MM.1S (cell line): ENCODE measurements at regions not wholly inside any gene's neighbourhood (a gene's known extent, or its start where the extent isn't known, plus 50 kb on each side); places are given as distances from the start of the nearest gene placed in this dataset.

Experiments
- DNase-seq: peaks from one replicate; pipeline ENCODE4 v3.0.0-alpha.2; 2015
- H2AFZ ChIP-seq: fragments of 300-600 bp; sonication (generic); 2 replicates; pipeline ENCODE4 v1.6.0; 2016; ENCODE audit warnings: antibody characterized with exemption, low read length
- H3F3A ChIP-seq: fragments of 300-600 bp; sonication (generic); 2 replicates; pipeline ENCODE4 v1.6.1; 2016; ENCODE audit warnings: mild to moderate bottlenecking, antibody characterized with exemption, low read length, moderate library complexity, mixed read lengths; ENCODE audit not compliant: insufficient read depth
- H3K27ac ChIP-seq: fragments of 300-600 bp; sonication (generic); 2 replicates; pipeline ENCODE4 v1.5.1; 2016; ENCODE audit warnings: mild to moderate bottlenecking, low read length
- H3K27me3 ChIP-seq: fragments of 300-600 bp; sonication (generic); replicated peaks from 2 replicates; pipeline ENCODE4 v1.6.0; 2016; ENCODE audit warnings: low read length; ENCODE audit not compliant: insufficient read depth
- H3K36me3 ChIP-seq: fragments of 300-600 bp; sonication (generic); replicated peaks from 2 replicates; pipeline ENCODE4 v1.6.1; 2016; ENCODE audit warnings: mild to moderate bottlenecking, low read length, mixed read lengths; ENCODE audit not compliant: insufficient read depth
- H3K4me1 ChIP-seq: fragments of 300-600 bp; sonication (generic); 2 replicates; pipeline ENCODE4 v1.6.1; 2016; ENCODE audit warnings: low read length, mixed read lengths
- H3K4me2 ChIP-seq: fragments of 300-600 bp; sonication (generic); 2 replicates; pipeline ENCODE4 v1.6.0; 2016; ENCODE audit warnings: low read depth, low read length
- H3K4me3 ChIP-seq: fragments of 300-600 bp; sonication (generic); 2 replicates; pipeline ENCODE4 v1.5.1; 2016; ENCODE audit warnings: low read length, mixed read lengths
- H3K79me2 ChIP-seq: fragments of 300-600 bp; sonication (generic); 2 replicates; pipeline ENCODE4 v1.6.1; 2016; ENCODE audit warnings: mixed run types, low read length, mixed read lengths
- H3K9ac ChIP-seq: fragments of 300-600 bp; sonication (generic); 2 replicates; pipeline ENCODE4 v1.6.1; 2016; ENCODE audit warnings: low read length, mixed read lengths
- H3K9me2 ChIP-seq: fragments of 300-600 bp; sonication (generic); replicated peaks from 2 replicates; pipeline ENCODE4 v1.6.1; 2016; ENCODE audit warnings: mild to moderate bottlenecking, low read length, mixed read lengths; ENCODE audit not compliant: insufficient read depth
- H3K9me3 ChIP-seq: fragments of 300-600 bp; sonication (generic); replicated peaks from 2 replicates; pipeline ENCODE4 v1.6.1; 2016; ENCODE audit warnings: mild to moderate bottlenecking, low read length, mixed read lengths; ENCODE audit not compliant: insufficient read depth
- H4K20me1 ChIP-seq: fragments of 300-600 bp; sonication (generic); 2 replicates; pipeline ENCODE4 v1.6.1; 2016; ENCODE audit warnings: mild to moderate bottlenecking, low read length, moderate library complexity, mixed read lengths; ENCODE audit not compliant: insufficient read depth
- CTCF ChIP-seq: fragments of 300-600 bp; sonication (generic); IDR thresholded peaks from 2 replicates; pipeline ENCODE4 v1.5.1; 2016; ENCODE audit warnings: antibody characterized with exemption, low read length, mixed read lengths
- EZH2 ChIP-seq: fragments of 300-600 bp; sonication (generic); optimal IDR thresholded peaks from 2 replicates; pipeline ENCODE3; 2017; ENCODE audit warnings: low read depth, mild to moderate bottlenecking, antibody characterized with exemption, low read length, mixed read lengths
- EZH2phosphoT487 ChIP-seq: fragments of 300-600 bp; sonication (generic); IDR thresholded peaks from 2 replicates; pipeline ENCODE4 v1.6.1; 2018; ENCODE audit warnings: antibody characterized with exemption, low read length

GRCh38 chr7:145005601-145006000, 169.7 kb upstream of the TPK1 start:
- H3K9me3 ChIP-seq = no peaks in the 10 kb centered on the region
- no peaks in the 10 kb centered on the region for H4K20me1 ChIP-seq
- H3K4me1 ChIP-seq = no peaks in the 10 kb centered on the region
- DNase-seq = no peak
- H3K36me3 ChIP-seq = no peaks in the 10 kb centered on the region
- H3K27ac ChIP-seq = no peak overlapping the region
- TF ChIP-seq EZH2phosphoT487 (no peak), CTCF (no peak), EZH2 (no peak)
- H3K9me2 ChIP-seq = no peaks in the 10 kb centered on the region
- H3K27me3 ChIP-seq = no peaks in the 10 kb centered on the region
- no peak overlapping the region for H3K4me3 ChIP-seq
- no peak overlapping the region for H3K9ac ChIP-seq
- H3F3A ChIP-seq = no peaks in the 10 kb centered on the region
- H2AFZ ChIP-seq = 0 out of 2 replicates have a peak overlapping the region, but pooled peaks have one; percentile 10
- no peak overlapping the region for H3K4me2 ChIP-seq
- H3K79me2 ChIP-seq = no peaks in the 10 kb centered on the region

GRCh38 chr7:144997512-144997911, 161.7 kb upstream of the TPK1 start:
- H3K4me2 ChIP-seq = no peak overlapping the region
- no peaks in the 10 kb centered on the region for H3K4me1 ChIP-seq
- H3K9me3 ChIP-seq = no peaks in the 10 kb centered on the region
- H4K20me1 ChIP-seq = no peaks in the 10 kb centered on the region
- no peaks in the 10 kb centered on the region for H3K9me2 ChIP-seq
- H3F3A ChIP-seq = no peaks in the 10 kb centered on the region
- no peak overlapping the region for H2AFZ ChIP-seq
- TF ChIP-seq CTCF (no peak), EZH2 (no peak), EZH2phosphoT487 (no peak)
- no peaks in the 10 kb centered on the region for H3K36me3 ChIP-seq
- DNase-seq = no peak
- no peak overlapping the region for H3K4me3 ChIP-seq
- no peaks in the 10 kb centered on the region for H3K79me2 ChIP-seq
- H3K27me3 ChIP-seq = no peaks in the 10 kb centered on the region
- H3K27ac ChIP-seq = no peak overlapping the region
- no peak overlapping the region for H3K9ac ChIP-seq

- no peaks in the 10 kb centered on the region for H3K4me1 ChIP-seq
- H4K20me1 ChIP-seq = no peaks in the 10 kb centered on the region
- H3K9me2 ChIP-seq = no peaks in the 10 kb centered on the region
- no peaks in the 10 kb centered on the region for H3F3A ChIP-seq
- H3K79me2 ChIP-seq = no peaks in the 10 kb centered on the region
- no peak overlapping the region for H3K4me2 ChIP-seq
- no peak overlapping the region for H2AFZ ChIP-seq
- H3K9me3 ChIP-seq = no peaks in the 10 kb centered on the region
- no peak overlapping the region for H3K9ac ChIP-seq
- H3K4me3 ChIP-seq = no peak overlapping the region
- H3K27me3 ChIP-seq = no peaks in the 10 kb centered on the region
- H3K36me3 ChIP-seq = no peaks in the 10 kb centered on the region
- H3K27ac ChIP-seq = no peak overlapping the region
- no peak for DNase-seq
- TF ChIP-seq CTCF (no peak), EZH2 (no peak), EZH2phosphoT487 (no peak)
Observed at GRCh38 chr7:144995495-144995894, 159.6 kb upstream of the TPK1 start.
